Neural cell (in vitro differentiated cells): ENCODE measurements at regions not wholly inside any gene's neighbourhood (a gene's known extent, or its start where the extent isn't known, plus 50 kb on each side); places are given as distances from the start of the nearest gene placed in this dataset.
A peak's percentile ranks its signal among the peaks of the same experiment; 100 is the strongest.
"Not testable (repeated sequence)": the region's sequence is repeated elsewhere in the genome, so short reads cannot be mapped to it uniquely, and the experiment has no call there.

ENCODE experiments used
- H2AFZ ChIP-seq: fragments of 200-600, 300-800 bp; sonication (generic), shearing (Covaris generic); 2 replicates; pipeline ENCODE4 v1.6.0; 2014; ENCODE audit warnings: low read depth, mild to moderate bottlenecking, antibody characterized with exemption, low read length, moderate library complexity
- H3F3A ChIP-seq: fragments of 200-600 bp; shearing (Covaris generic); 2 replicates; pipeline ENCODE4 v1.6.1; 2016; ENCODE audit warnings: mild to moderate bottlenecking, moderate library complexity, mixed read lengths, antibody characterized with exemption, low read length; ENCODE audit not compliant: insufficient read depth, poor library complexity, severe bottlenecking
- H3K27ac ChIP-seq: fragments of 200-600, 300-800 bp; sonication (generic), shearing (Covaris generic); 2 replicates; pipeline ENCODE4 v1.5.1; 2014; ENCODE audit warnings: mild to moderate bottlenecking, low read length, moderate library complexity
- H3K27me3 ChIP-seq: fragments of 300-800, 200-600 bp; sonication (generic), shearing (Covaris generic); 2 replicates; pipeline ENCODE4 v1.6.0; 2014; ENCODE audit warnings: mild to moderate bottlenecking, low read depth, low read length, moderate library complexity; ENCODE audit not compliant: insufficient read depth
- H3K36me3 ChIP-seq: fragments of 300-800, 200-600 bp; sonication (generic), shearing (Covaris generic); 2 replicates; pipeline ENCODE4 v1.5.1; 2014; ENCODE audit warnings: mild to moderate bottlenecking, antibody characterized with exemption, low read length, moderate library complexity; ENCODE audit not compliant: insufficient read depth
- H3K4me2 ChIP-seq: fragments of 300-800, 200-600 bp; sonication (generic), shearing (Covaris generic); 2 replicates; pipeline ENCODE4 v1.6.0; 2014; ENCODE audit warnings: mild to moderate bottlenecking, low read length
- H3K4me3 ChIP-seq: fragments of 300-800, 200-600 bp; sonication (generic), shearing (Covaris generic); 2 replicates; pipeline ENCODE4 v1.5.1; 2014; ENCODE audit warnings: mild to moderate bottlenecking, low read length, moderate library complexity
- H3K79me2 ChIP-seq: fragments of 200-600 bp; shearing (Covaris generic); replicated peaks from 2 replicates; pipeline ENCODE4 v1.6.0; 2014; ENCODE audit warnings: mild to moderate bottlenecking, low read length, moderate library complexity; ENCODE audit not compliant: insufficient read depth
- H3K9ac ChIP-seq: fragments of 300-800, 200-600 bp; sonication (generic), shearing (Covaris generic); 2 replicates; pipeline ENCODE4 v1.6.1; 2016; ENCODE audit warnings: mild to moderate bottlenecking, low read length, mixed read lengths
- H3K9me2 ChIP-seq: fragments of 200-600 bp; shearing (Covaris generic); 2 replicates; pipeline ENCODE4 v1.6.1; 2016; ENCODE audit warnings: mild to moderate bottlenecking, low read length, mixed read lengths; ENCODE audit not compliant: insufficient read depth
- H3K9me3 ChIP-seq: fragments of 200-600, 300-800 bp; sonication (generic), shearing (Covaris generic); 2 replicates; pipeline ENCODE4 v1.6.1; 2016; ENCODE audit warnings: mild to moderate bottlenecking, mixed run types, low read length, moderate library complexity, mixed read lengths
- H4K20me1 ChIP-seq: fragments of 200-600 bp; shearing (Covaris generic); 2 replicates; pipeline ENCODE4 v1.6.1; 2016; ENCODE audit warnings: mild to moderate bottlenecking, mixed run types; ENCODE audit not compliant: insufficient read depth
- EP300 ChIP-seq: fragments of 450-650 bp; conservative IDR thresholded peaks from 2 replicates; pipeline ENCODE4 v1.6.1; 2014; ENCODE audit warnings: antibody characterized with exemption, mild to moderate bottlenecking, moderate library complexity; ENCODE audit not compliant: poor library complexity, severe bottlenecking
- EZH2 ChIP-seq: fragments of 200-600, 300-800 bp; shearing (Covaris generic), sonication (generic); IDR thresholded peaks from 2 replicates; pipeline ENCODE4 v1.6.1; 2014; ENCODE audit warnings: antibody characterized with exemption, low read length, borderline replicate concordance, mild to moderate bottlenecking; ENCODE audit not compliant: insufficient read depth, poor library complexity, severe bottlenecking
- MXI1 ChIP-seq: fragments of 450-650 bp; conservative IDR thresholded peaks from 2 replicates; pipeline ENCODE4 v1.6.1; 2014; ENCODE audit warnings: antibody characterized with exemption, mild to moderate bottlenecking; ENCODE audit not compliant: poor library complexity, severe bottlenecking
- POLR2AphosphoS5 ChIP-seq: IDR thresholded peaks from 2 replicates; pipeline ENCODE4 v1.6.1; 2012
- RAD21 ChIP-seq: fragments of 450-650 bp; conservative IDR thresholded peaks from 2 replicates; pipeline ENCODE4 v1.6.1; 2014; ENCODE audit warnings: antibody characterized with exemption, mild to moderate bottlenecking, moderate library complexity
- SMC3 ChIP-seq: fragments of 450-650 bp; conservative IDR thresholded peaks from 2 replicates; pipeline ENCODE4 v1.6.1; 2014; ENCODE audit warnings: antibody characterized with exemption, mild to moderate bottlenecking, moderate library complexity; ENCODE audit not compliant: poor library complexity
- TAF1 ChIP-seq: IDR thresholded peaks from 2 replicates; pipeline ENCODE4 v1.6.1; 2012; ENCODE audit warnings: low read depth
- TF ChIP-seq, protein P1 (sequence below): IDR thresholded peaks from 2 replicates; pipeline ENCODE4 v1.6.1; 2012; ENCODE audit warnings: borderline replicate concordance
- TF ChIP-seq, protein P2 (sequence below): fragments of 450-650 bp; IDR thresholded peaks from 2 replicates; pipeline ENCODE4 v1.5.1; 2014; ENCODE audit warnings: antibody characterized with exemption, mild to moderate bottlenecking, moderate library complexity; ENCODE audit not compliant: poor library complexity, severe bottlenecking

DNA sequence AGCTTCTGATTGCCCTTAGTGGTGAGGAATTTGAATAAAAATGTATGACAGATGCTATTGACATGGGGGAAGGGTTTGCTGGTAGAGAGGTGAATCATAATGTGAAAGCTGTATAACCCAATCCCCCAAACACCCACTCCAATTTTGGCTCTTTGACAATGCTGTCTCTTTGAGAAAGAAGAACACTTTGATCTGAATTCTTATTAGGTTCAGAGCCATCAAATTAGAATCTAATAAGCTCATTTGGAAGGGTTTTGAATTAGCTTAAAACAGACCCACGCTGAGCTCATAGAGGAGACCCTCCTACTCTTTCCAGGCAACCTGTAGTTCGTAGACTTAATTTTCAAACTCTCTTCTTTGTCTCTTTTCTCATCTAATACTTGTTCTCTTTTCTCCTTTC lies 416.6 kb upstream of the ARX start:
- Histone ChIP-seq H3K27ac (peak overlapping the region; percentile 44), H4K20me1 (no peaks in the 10 kb centered on the region), H3K27me3 (no peaks in the 10 kb centered on the region), H3K9me3 (no peaks in the 10 kb centered on the region), H3K9ac (no peak overlapping the region), H3K9me2 (no peaks in the 10 kb centered on the region), H3F3A (no peaks in the 10 kb centered on the region), H3K4me2 (no peak overlapping the region), H3K4me3 (peak overlapping the region; percentile 28), H3K79me2 (no peaks in the 10 kb centered on the region), H3K36me3 (no peaks in the 10 kb centered on the region), H2AFZ (no peak overlapping the region)
- TF ChIP-seq EZH2 (no peak), EP300 (peak; percentile 0), RAD21 (no peak), MXI1 (no peak), SMC3 (no peak), TAF1 (no peak)
- TF ChIP-seq, protein P1, sequence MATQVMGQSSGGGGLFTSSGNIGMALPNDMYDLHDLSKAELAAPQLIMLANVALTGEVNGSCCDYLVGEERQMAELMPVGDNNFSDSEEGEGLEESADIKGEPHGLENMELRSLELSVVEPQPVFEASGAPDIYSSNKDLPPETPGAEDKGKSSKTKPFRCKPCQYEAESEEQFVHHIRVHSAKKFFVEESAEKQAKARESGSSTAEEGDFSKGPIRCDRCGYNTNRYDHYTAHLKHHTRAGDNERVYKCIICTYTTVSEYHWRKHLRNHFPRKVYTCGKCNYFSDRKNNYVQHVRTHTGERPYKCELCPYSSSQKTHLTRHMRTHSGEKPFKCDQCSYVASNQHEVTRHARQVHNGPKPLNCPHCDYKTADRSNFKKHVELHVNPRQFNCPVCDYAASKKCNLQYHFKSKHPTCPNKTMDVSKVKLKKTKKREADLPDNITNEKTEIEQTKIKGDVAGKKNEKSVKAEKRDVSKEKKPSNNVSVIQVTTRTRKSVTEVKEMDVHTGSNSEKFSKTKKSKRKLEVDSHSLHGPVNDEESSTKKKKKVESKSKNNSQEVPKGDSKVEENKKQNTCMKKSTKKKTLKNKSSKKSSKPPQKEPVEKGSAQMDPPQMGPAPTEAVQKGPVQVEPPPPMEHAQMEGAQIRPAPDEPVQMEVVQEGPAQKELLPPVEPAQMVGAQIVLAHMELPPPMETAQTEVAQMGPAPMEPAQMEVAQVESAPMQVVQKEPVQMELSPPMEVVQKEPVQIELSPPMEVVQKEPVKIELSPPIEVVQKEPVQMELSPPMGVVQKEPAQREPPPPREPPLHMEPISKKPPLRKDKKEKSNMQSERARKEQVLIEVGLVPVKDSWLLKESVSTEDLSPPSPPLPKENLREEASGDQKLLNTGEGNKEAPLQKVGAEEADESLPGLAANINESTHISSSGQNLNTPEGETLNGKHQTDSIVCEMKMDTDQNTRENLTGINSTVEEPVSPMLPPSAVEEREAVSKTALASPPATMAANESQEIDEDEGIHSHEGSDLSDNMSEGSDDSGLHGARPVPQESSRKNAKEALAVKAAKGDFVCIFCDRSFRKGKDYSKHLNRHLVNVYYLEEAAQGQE = no peak

DNA sequence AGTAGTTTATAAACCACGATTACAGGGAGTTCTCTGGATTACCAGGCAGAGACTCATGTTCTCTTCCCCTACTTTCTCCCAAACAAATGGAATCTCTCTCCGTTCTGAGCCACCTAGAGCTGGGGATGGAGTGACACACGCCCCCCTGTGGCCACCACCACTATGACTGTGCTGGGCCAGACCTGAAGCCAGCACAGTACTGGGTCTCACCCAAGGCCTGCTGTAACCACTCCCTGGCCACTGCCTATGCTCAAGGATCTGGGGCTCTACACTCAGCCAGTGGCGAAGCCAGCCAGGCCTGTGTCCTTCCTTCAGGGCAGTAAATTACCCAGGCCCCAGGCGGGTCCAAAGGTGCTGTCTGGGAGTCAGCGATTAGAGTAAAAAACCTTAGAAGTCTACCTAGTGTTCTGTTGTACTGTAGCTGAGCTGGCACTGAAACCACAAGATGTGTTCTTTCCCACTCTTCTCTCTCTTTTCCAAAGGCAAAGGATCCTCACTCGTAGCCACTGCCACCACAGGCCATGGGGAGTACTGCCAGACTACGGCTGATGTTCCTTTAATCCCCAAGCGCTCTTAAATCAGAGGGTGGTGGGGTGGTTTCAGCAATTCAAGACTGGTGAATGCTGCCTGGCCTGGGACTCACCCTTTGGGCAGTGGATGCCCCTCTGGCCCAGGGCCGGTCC lies 412.2 kb upstream of the ARX start:
- no peak overlapping the region for H3K9ac ChIP-seq
- no peaks in the 10 kb centered on the region for H3K36me3 ChIP-seq
- H3K27me3 ChIP-seq = no peaks in the 10 kb centered on the region
- H3K9me2 ChIP-seq = no peaks in the 10 kb centered on the region
- H2AFZ ChIP-seq = no peak overlapping the region
- H3K4me3 ChIP-seq = no peak overlapping the region
- H3F3A ChIP-seq = no peaks in the 10 kb centered on the region
- H3K4me2 ChIP-seq = no peak overlapping the region
- no peaks in the 10 kb centered on the region for H3K9me3 ChIP-seq
- no peaks in the 10 kb centered on the region for H3K79me2 ChIP-seq
- no peak overlapping the region for H3K27ac ChIP-seq
- TF ChIP-seq SMC3 (no peak), EP300 (no peak), TAF1 (no peak), POLR2AphosphoS5 (no peak)
- TF ChIP-seq, protein P1 = no peak
- TF ChIP-seq, protein P2, sequence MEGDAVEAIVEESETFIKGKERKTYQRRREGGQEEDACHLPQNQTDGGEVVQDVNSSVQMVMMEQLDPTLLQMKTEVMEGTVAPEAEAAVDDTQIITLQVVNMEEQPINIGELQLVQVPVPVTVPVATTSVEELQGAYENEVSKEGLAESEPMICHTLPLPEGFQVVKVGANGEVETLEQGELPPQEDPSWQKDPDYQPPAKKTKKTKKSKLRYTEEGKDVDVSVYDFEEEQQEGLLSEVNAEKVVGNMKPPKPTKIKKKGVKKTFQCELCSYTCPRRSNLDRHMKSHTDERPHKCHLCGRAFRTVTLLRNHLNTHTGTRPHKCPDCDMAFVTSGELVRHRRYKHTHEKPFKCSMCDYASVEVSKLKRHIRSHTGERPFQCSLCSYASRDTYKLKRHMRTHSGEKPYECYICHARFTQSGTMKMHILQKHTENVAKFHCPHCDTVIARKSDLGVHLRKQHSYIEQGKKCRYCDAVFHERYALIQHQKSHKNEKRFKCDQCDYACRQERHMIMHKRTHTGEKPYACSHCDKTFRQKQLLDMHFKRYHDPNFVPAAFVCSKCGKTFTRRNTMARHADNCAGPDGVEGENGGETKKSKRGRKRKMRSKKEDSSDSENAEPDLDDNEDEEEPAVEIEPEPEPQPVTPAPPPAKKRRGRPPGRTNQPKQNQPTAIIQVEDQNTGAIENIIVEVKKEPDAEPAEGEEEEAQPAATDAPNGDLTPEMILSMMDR = no peak
- H4K20me1 ChIP-seq = no peaks in the 10 kb centered on the region

DNA sequence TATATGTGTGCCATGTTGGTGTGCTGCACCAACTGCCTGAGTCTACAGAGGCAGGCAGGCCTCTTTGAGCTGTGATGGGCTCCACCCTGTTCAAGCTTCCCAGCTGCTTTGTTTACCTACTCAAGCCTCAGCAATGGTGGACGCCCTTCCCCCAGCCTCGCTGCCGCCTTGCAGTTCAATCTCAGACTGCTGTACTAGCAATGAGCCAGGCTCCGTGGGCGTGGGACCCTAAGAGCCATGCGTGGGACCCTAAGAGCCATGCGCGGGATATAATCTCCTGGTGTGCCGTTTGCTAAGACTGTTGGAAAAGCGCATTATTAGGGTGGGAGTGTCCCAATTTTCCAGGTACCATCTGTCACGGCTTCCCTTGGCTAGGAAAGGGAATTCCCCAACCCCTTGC lies 388.4 kb upstream of the ARX start:
- H3F3A ChIP-seq, H3K4me3 ChIP-seq, H3K27me3 ChIP-seq, H4K20me1 ChIP-seq, H3K9me2 ChIP-seq, H3K36me3 ChIP-seq, H3K4me2 ChIP-seq, H2AFZ ChIP-seq, H3K27ac ChIP-seq, H3K9ac ChIP-seq, H3K79me2 ChIP-seq, H3K9me3 ChIP-seq: not testable (repeated sequence)
